BJ (cell line): ENCODE measurements at regions not wholly inside any gene's neighbourhood (a gene's known extent, or its start where the extent isn't known, plus 50 kb on each side); places are given as distances from the start of the nearest gene placed in this dataset.
"Not testable (repeated sequence)": the region's sequence is repeated elsewhere in the genome, so short reads cannot be mapped to it uniquely, and the experiment has no call there.

Experiments
- CTCF ChIA-PET: fragments of 350-600 bp; formaldehyde crosslinking; extraction: SDS; loops from one replicate; lab custom pipeline; 2021; ENCODE audit warnings: antibody characterized with exemption, inconsistent platforms; lab: Yijun Ruan, JAX
- POLR2A ChIA-PET: fragments of 300-600 bp; sonication (Branson Sonifier 250); formaldehyde crosslinking; extraction: SDS; loops from one replicate; lab custom pipeline; 2021; ENCODE audit warnings: antibody characterized with exemption; lab: Charles Lee
- DNase-seq: peaks from one replicate; pipeline ENCODE4 v3.0.0-alpha.2; 2011; ENCODE audit warnings: low read depth
- H3K27me3 ChIP-seq: 2 replicates; pipeline ENCODE4 v1.6.0; 2011; ENCODE audit warnings: low read length; ENCODE audit not compliant: control insufficient read depth, insufficient read depth
- H3K36me3 ChIP-seq: 2 replicates; pipeline ENCODE4 v1.5.1; 2011; ENCODE audit warnings: low read length; ENCODE audit not compliant: control insufficient read depth, insufficient read depth
- H3K4me3 ChIP-seq: 2 replicates; pipeline ENCODE4 v1.5.1; 2011; ENCODE audit warnings: low read depth, mild to moderate bottlenecking, control low read depth, low read length
- TF ChIP-seq, protein P1 (sequence below): IDR thresholded peaks from 2 replicates; pipeline ENCODE4 v1.5.1; 2011; ENCODE audit warnings: low read depth, mild to moderate bottlenecking, control low read depth, inconsistent platforms, low read length, moderate library complexity; ENCODE audit not compliant: insufficient read depth

DNA sequence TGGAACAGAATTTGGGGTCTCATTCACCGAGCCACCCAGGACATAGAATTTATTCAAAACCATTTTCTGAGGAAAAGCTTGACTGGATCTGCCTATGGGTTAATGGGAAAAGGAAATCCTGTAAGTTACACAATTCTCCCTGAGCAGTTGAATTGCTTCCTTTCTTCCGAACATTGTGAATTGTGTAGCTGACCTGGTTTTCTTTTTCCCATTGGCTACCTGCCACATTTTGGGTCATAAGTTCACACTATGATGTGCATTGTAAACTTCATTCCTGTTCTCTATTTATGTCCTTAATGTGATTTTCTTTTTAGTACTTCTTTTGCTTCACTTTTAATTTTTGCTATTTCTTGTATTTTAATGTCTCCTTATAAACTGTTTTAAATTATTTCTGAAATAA is 386.0 kb upstream of the LRRC3B start:
- DNase-seq = no peak
- no peaks in the 10 kb centered on the region for H3K27me3 ChIP-seq
- H3K4me3 ChIP-seq = no peak overlapping the region
- TF ChIP-seq, protein P1, sequence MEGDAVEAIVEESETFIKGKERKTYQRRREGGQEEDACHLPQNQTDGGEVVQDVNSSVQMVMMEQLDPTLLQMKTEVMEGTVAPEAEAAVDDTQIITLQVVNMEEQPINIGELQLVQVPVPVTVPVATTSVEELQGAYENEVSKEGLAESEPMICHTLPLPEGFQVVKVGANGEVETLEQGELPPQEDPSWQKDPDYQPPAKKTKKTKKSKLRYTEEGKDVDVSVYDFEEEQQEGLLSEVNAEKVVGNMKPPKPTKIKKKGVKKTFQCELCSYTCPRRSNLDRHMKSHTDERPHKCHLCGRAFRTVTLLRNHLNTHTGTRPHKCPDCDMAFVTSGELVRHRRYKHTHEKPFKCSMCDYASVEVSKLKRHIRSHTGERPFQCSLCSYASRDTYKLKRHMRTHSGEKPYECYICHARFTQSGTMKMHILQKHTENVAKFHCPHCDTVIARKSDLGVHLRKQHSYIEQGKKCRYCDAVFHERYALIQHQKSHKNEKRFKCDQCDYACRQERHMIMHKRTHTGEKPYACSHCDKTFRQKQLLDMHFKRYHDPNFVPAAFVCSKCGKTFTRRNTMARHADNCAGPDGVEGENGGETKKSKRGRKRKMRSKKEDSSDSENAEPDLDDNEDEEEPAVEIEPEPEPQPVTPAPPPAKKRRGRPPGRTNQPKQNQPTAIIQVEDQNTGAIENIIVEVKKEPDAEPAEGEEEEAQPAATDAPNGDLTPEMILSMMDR = no peak
- ChIA-PET POLR2A (no interaction called here), CTCF (no interaction called here)
- H3K36me3 ChIP-seq = no peaks in the 10 kb centered on the region

DNA sequence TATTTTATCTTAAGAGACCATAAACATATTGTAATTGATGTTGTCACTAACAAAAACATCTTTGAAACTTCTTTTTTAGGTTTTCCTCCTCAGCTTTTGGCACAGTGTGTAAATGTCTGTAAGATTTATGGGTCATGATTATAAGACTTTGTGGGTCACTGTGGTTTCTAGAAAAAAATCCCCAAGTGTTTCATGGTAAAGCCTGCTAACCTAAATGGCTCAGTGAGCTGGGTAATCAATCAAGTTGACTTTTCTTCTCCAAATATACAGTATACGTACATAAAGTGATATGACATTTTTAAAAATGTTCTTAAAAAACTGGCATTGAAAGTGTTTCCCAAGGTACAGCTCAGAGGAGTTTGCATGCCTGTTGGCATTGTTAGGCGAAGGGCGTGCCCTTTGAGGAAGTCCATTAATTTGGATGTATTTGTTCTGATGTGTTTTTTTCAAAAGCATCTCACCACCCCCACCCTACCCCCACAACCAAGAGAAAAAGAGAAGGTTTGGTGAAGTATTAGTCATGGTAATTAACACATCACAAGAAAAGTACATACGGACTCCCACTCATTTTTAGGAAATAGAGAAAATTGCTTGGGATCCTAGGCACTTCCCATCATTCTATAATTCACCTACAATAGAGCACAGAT is 385.4 kb upstream of the LRRC3B start:
- TF ChIP-seq, protein P1 = no peak
- CTCF ChIA-PET = no interaction called here

GRCh38 chr3:26244586-26244985 is 378.0 kb upstream of the LRRC3B start:
- POLR2A ChIA-PET, CTCF ChIA-PET: not testable (repeated sequence)

More for the DNA sequence above, 385.4 kb upstream of the LRRC3B start:
- DNase-seq = no peak
- H3K27me3 ChIP-seq = no peaks in the 10 kb centered on the region
- no peaks in the 10 kb centered on the region for H3K36me3 ChIP-seq
- H3K4me3 ChIP-seq = no peak overlapping the region
- POLR2A ChIA-PET = no interaction called here

GRCh38 chr3:26245236-26245635 is 377.3 kb upstream of the LRRC3B start:
- Histone ChIP-seq H3K4me3 (no peak overlapping the region), H3K27me3 (no peaks in the 10 kb centered on the region), H3K36me3 (no peaks in the 10 kb centered on the region)
- CTCF ChIA-PET = no interaction called here
- POLR2A ChIA-PET = no interaction called here
- DNase-seq = no peak
- TF ChIP-seq, protein P1 = no peak

More at GRCh38 chr3:26244586-26244985, 378.0 kb upstream of the LRRC3B start:
- not testable (repeated sequence) for DNase-seq, H3K4me3 ChIP-seq, H3K36me3 ChIP-seq, H3K27me3 ChIP-seq

GRCh38 chr3:26246901-26247300 is 375.7 kb upstream of the LRRC3B start:
- TF ChIP-seq, protein P1 = no peak
- POLR2A ChIA-PET = no interaction called here
- Histone ChIP-seq H3K27me3 (no peaks in the 10 kb centered on the region), H3K36me3 (no peaks in the 10 kb centered on the region), H3K4me3 (no peak overlapping the region)
- CTCF ChIA-PET = no interaction called here
- no peak for DNase-seq

GRCh38 chr3:26247712-26248111 is 374.9 kb upstream of the LRRC3B start:
- POLR2A ChIA-PET = no interaction called here
- Histone ChIP-seq H3K36me3 (no peaks in the 10 kb centered on the region), H3K27me3 (no peaks in the 10 kb centered on the region), H3K4me3 (no peak overlapping the region)
- TF ChIP-seq, protein P1 = no peak
- CTCF ChIA-PET = no interaction called here
- DNase-seq = no peak
